PC-9 (cell line): ENCODE measurements at regions not wholly inside any gene's neighbourhood (a gene's known extent, or its start where the extent isn't known, plus 50 kb on each side); places are given as distances from the start of the nearest gene placed in this dataset.

Source experiments
- BruUV-seq: library from RNA; stranded (reverse); fragments of 400-500 nt; replicated peaks from 2 replicates; lab custom pipeline; 2021; lab: Mats Ljungman, UMichigan
- CTCF ChIA-PET: fragments of 300-600 bp; sonication (Branson Sonifier 250); formaldehyde crosslinking; loops from one replicate; lab custom pipeline; 2022; ENCODE audit warnings: antibody characterized with exemption; lab: Charles Lee
- POLR2A ChIA-PET: fragments of 300-600 bp; sonication (Branson Sonifier 250); formaldehyde crosslinking; loops from one replicate; lab custom pipeline; 2022; ENCODE audit warnings: antibody characterized with exemption; ENCODE audit not compliant: unreplicated experiment; lab: Charles Lee
- DNase-seq, 2 experiments: peaks; one replicate each; pipeline versions ENCODE4 v3.0.0 to v3.0.0-alpha.2; 2015 to 2022; ENCODE audit warnings: mixed read lengths in 1 of 2
- H2AFZ ChIP-seq: fragments of 200-600 bp; sonication (generic); 2 replicates; pipeline ENCODE4 v1.8.1; 2017; ENCODE audit warnings: antibody characterized with exemption
- H3F3A ChIP-seq: fragments of 200-600 bp; sonication (generic); 2 replicates; pipeline ENCODE4 v1.8.1; 2017; ENCODE audit warnings: antibody characterized with exemption, mild to moderate bottlenecking, low read depth; ENCODE audit not compliant: insufficient read depth
- H3K27ac ChIP-seq: fragments of 200-600 bp; sonication (generic); 2 replicates; pipeline ENCODE4 v1.6.1; 2016; ENCODE audit warnings: mixed run types
- H3K27me3 ChIP-seq: fragments of 200-600 bp; sonication (generic); 2 replicates; pipeline ENCODE4 v1.6.1; 2016; ENCODE audit warnings: low read depth, mixed run types; ENCODE audit not compliant: insufficient read depth
- H3K36me3 ChIP-seq: fragments of 200-600 bp; sonication (generic); 2 replicates; pipeline ENCODE4 v1.6.1; 2016; ENCODE audit warnings: low read depth, mixed run types
- H3K4me1 ChIP-seq: fragments of 200-600 bp; sonication (generic); replicated peaks from 2 replicates; pipeline ENCODE4 v1.6.1; 2016; ENCODE audit warnings: mixed run types; ENCODE audit not compliant: insufficient read depth
- H3K4me2 ChIP-seq: fragments of 200-600 bp; sonication (generic); 2 replicates; pipeline ENCODE4 v1.6.1; 2017; ENCODE audit warnings: mixed run types
- H3K4me3 ChIP-seq: fragments of 200-600 bp; sonication (generic); 2 replicates; pipeline ENCODE4 v1.6.1; 2016; ENCODE audit warnings: mixed run types
- H3K79me2 ChIP-seq: fragments of 200-600 bp; sonication (generic); 2 replicates; pipeline ENCODE4 v1.6.1; 2017; ENCODE audit warnings: low read depth, mixed run types
- H3K9me2 ChIP-seq: fragments of 200-600 bp; sonication (generic); 2 replicates; pipeline ENCODE4 v1.8.1; 2017; ENCODE audit warnings: mild to moderate bottlenecking; ENCODE audit not compliant: insufficient read depth
- H3K9me3 ChIP-seq: fragments of 200-600 bp; sonication (generic); 2 replicates; pipeline ENCODE4 v1.8.1; 2016; ENCODE audit warnings: low read depth; ENCODE audit not compliant: insufficient read depth
- H4K20me1 ChIP-seq: fragments of 200-600 bp; sonication (generic); 2 replicates; pipeline ENCODE4 v1.8.1; 2017; ENCODE audit not compliant: insufficient read depth
- EZH2 ChIP-seq: fragments of 200-600 bp; sonication (generic); IDR thresholded peaks from 2 replicates; pipeline ENCODE4 v1.8.0; 2017; ENCODE audit warnings: antibody characterized with exemption, low read depth
- intact Hi-C: fragments of 100-400 bp; cut with micrococcal nuclease; formaldehyde crosslinking; loops from one replicate; pipeline ENCODE4 v1.10.0; 2022; ENCODE audit not compliant: unreplicated experiment
- TF ChIP-seq, protein P1 (sequence below): fragments of 200-600 bp; sonication (generic); conservative IDR thresholded peaks from 2 replicates; pipeline ENCODE4 v1.6.1; 2017; ENCODE audit warnings: mixed run types, antibody characterized with exemption, mild to moderate bottlenecking, moderate library complexity

DNA sequence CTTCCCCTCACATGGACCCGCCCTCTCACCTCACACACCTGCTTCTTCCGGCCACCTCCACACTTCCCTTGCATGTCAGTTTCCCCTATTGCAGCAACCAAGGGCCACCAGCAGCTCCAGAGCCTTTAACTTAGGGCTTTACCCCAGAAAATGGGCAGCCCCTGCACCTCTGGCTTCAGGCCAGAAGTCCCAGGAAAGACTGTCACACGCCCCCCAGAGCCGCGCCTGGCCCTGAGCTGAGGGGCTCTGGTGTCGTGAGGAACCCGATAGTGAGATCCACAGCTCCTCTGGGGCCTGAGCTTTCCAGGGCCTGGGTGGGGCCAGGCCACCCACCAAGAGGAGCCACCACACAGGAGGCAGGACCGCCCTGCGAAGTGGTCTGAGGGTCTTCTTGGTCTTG lies 182.4 kb downstream of the DLL1 start:
- ChIA-PET CTCF (no interaction called here), POLR2A (no interaction called here)
- Histone ChIP-seq H3K4me2 (no peak overlapping the region), H2AFZ (no peak overlapping the region), H3K27me3 (peaks cover 94% of the 10 kb centered on the region), H3K9me2 (no peaks in the 10 kb centered on the region), H3K36me3 (no peaks in the 10 kb centered on the region), H3K79me2 (no peaks in the 10 kb centered on the region), H3K9me3 (no peaks in the 10 kb centered on the region), H3K4me1 (no peaks in the 10 kb centered on the region), H4K20me1 (no peaks in the 10 kb centered on the region), H3F3A (no peaks in the 10 kb centered on the region), H3K27ac (no peak overlapping the region), H3K4me3 (no peak overlapping the region)
- TF ChIP-seq, protein P1, sequence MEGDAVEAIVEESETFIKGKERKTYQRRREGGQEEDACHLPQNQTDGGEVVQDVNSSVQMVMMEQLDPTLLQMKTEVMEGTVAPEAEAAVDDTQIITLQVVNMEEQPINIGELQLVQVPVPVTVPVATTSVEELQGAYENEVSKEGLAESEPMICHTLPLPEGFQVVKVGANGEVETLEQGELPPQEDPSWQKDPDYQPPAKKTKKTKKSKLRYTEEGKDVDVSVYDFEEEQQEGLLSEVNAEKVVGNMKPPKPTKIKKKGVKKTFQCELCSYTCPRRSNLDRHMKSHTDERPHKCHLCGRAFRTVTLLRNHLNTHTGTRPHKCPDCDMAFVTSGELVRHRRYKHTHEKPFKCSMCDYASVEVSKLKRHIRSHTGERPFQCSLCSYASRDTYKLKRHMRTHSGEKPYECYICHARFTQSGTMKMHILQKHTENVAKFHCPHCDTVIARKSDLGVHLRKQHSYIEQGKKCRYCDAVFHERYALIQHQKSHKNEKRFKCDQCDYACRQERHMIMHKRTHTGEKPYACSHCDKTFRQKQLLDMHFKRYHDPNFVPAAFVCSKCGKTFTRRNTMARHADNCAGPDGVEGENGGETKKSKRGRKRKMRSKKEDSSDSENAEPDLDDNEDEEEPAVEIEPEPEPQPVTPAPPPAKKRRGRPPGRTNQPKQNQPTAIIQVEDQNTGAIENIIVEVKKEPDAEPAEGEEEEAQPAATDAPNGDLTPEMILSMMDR, result no peak
- TF ChIP-seq EZH2, result no peak
- no TSS peak for BruUV-seq
- no peak for DNase-seq
- intact Hi-C loops, result no loop called here

GRCh38 chr6:170107606-170108222 lies 183.2 kb downstream of the DLL1 start:
- intact Hi-C loops, result no loop called here
- DNase-seq, result no peak
- H3K27ac ChIP-seq, result no peak overlapping the region
- peaks cover 94% of the 10 kb centered on the region for H3K27me3 ChIP-seq
- no peaks in the 10 kb centered on the region for H3K9me2 ChIP-seq
- no peaks in the 10 kb centered on the region for H3K9me3 ChIP-seq
- no peaks in the 10 kb centered on the region for H3K36me3 ChIP-seq
- no peak overlapping the region for H3K4me3 ChIP-seq
- ChIA-PET CTCF (no interaction called here), POLR2A (no interaction called here)
- TF ChIP-seq, protein P1, result no peak
- H3K4me2 ChIP-seq, result no peak overlapping the region
- no TSS peak for BruUV-seq
- H3K4me1 ChIP-seq, result no peaks in the 10 kb centered on the region
- H3K79me2 ChIP-seq, result no peaks in the 10 kb centered on the region
- H3F3A ChIP-seq, result no peaks in the 10 kb centered on the region
- H2AFZ ChIP-seq, result no peak overlapping the region
- H4K20me1 ChIP-seq, result no peaks in the 10 kb centered on the region

DNA sequence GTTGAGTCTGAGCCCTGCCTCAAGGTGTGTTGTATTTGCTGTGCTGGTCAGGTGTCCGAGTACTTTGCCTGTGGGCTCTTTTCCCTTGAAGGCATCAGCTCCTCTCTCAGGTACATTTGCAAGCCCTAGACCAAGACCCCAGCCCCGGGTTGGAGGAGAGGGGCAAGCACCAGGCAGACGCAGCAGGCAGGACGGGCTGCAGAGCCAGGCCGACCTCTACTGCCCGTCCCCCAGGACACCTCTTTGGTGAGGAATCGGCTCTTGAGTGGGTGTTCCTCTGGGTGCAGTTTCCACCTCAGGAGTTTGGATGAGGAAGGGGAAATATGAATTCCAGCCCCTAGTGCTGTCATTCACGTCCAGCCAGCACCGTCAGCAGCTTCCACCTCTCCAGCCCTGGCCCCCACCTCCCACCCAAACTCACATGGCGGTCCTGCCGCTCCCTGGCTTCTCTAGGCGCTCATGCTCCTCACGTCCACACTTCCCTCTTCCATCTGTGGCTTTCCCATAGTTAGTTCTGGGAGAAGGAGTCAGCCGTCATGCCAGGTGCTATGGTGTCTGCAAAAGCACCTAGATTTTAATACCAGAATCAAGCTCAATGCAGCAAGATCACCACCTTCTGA lies 183.9 kb downstream of the DLL1 start:
- Histone ChIP-seq H3K9me3 (no peaks in the 10 kb centered on the region), H3K4me1 (no peaks in the 10 kb centered on the region), H3K27me3 (peaks cover 94% of the 10 kb centered on the region), H3K36me3 (no peaks in the 10 kb centered on the region), H2AFZ (no peak overlapping the region), H3K27ac (no peak overlapping the region), H4K20me1 (no peaks in the 10 kb centered on the region), H3F3A (no peaks in the 10 kb centered on the region), H3K79me2 (no peaks in the 10 kb centered on the region), H3K9me2 (no peaks in the 10 kb centered on the region), H3K4me3 (no peak overlapping the region), H3K4me2 (no peak overlapping the region)
- DNase-seq, result no peak
- ChIA-PET CTCF (no interaction called here), POLR2A (no interaction called here)
- intact Hi-C loops, result no loop called here
- no peak for TF ChIP-seq EZH2
- TF ChIP-seq, protein P1, result no peak
- BruUV-seq, result no TSS peak
